Sigmoid colon (tissue), 4 donors: ENCODE measurements at regions not wholly inside any gene's neighbourhood (a gene's known extent, or its start where the extent isn't known, plus 50 kb on each side); places are given as distances from the start of the nearest gene placed in this dataset.

Experiments used
- CTCF ChIP-seq, 4 experiments: fragments of 450-650 bp in 3 of 4; fragments of 200-600 bp in 1 of 4; IDR thresholded peaks; one replicate each; pipeline ENCODE4 v1.5.1; 2016 to 2019; ENCODE audit warnings: antibody characterized with exemption in 4 of 4, mild to moderate bottlenecking in 3 of 4, moderate library complexity in 2 of 4
- EP300 ChIP-seq, 4 donors: sonication (generic); formaldehyde crosslinking; IDR thresholded peaks; one replicate each; pipeline ENCODE4 v1.6.1; 2017; ENCODE audit warnings: antibody characterized with exemption in 4 of 4
- POLR2A ChIP-seq, 2 donors: fragments of 450-650 bp; IDR thresholded peaks; one replicate each; pipeline ENCODE4 v1.6.1; 2016; ENCODE audit warnings: antibody characterized with exemption in 2 of 2, mild to moderate bottlenecking in 2 of 2, moderate library complexity in 2 of 2

- TF ChIP-seq POLR2A (IDR thresholded peaks at IDR 0.05) (no peak), CTCF (IDR thresholded peaks at IDR 0.05) (no peak), EP300 (IDR thresholded peaks at IDR 0.05) (no peak)
These were observed 240.6 kb downstream of the OTOL1 start for GRCh38 chr3:161737171-161737570.
